Hepatocyte (in vitro differentiated cells): ENCODE measurements at regions not wholly inside any gene's neighbourhood (a gene's known extent, or its start where the extent isn't known, plus 50 kb on each side); places are given as distances from the start of the nearest gene placed in this dataset.

Experiments
- EZH2 ChIP-seq: fragments of 200-600 bp; sonication (generic); IDR thresholded peaks from 2 replicates; pipeline ENCODE4 v1.6.1; 2016; ENCODE audit warnings: antibody characterized with exemption, mild to moderate bottlenecking, borderline replicate concordance
- EZH2phosphoT487 ChIP-seq: fragments of 200-600 bp; sonication (generic); IDR thresholded peaks from one replicate; pipeline ENCODE4 v1.6.1; 2018; ENCODE audit warnings: antibody characterized with exemption, mild to moderate bottlenecking, low read depth, moderate library complexity; ENCODE audit not compliant: unreplicated experiment, severe bottlenecking
- TF ChIP-seq, protein P1 (sequence below): fragments of 200-600 bp; sonication (generic); IDR thresholded peaks from 2 replicates; pipeline ENCODE4 v1.5.1; 2016; ENCODE audit warnings: antibody characterized with exemption, mild to moderate bottlenecking; ENCODE audit not compliant: poor library complexity

DNA sequence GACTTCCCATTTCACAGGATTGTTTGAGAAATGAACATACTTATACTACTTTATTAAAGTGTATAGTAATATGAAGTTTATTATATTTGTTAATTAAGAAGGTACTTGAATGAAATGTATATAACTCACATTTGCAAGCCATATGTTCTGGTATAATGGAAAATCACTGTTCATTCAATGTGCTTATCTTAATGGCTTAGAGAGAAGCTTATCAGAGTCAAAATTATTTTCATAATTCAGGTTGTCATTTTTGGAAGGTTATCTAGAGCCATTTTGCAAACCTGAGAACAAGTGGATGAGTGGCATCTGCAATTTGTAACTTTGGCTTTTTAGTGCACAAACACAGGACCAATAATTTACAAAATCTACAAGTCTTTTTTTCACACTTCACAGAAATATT lies 621.0 kb downstream of the ARL4A start:
- TF ChIP-seq EZH2 (no peak), EZH2phosphoT487 (no peak)
- TF ChIP-seq, protein P1, sequence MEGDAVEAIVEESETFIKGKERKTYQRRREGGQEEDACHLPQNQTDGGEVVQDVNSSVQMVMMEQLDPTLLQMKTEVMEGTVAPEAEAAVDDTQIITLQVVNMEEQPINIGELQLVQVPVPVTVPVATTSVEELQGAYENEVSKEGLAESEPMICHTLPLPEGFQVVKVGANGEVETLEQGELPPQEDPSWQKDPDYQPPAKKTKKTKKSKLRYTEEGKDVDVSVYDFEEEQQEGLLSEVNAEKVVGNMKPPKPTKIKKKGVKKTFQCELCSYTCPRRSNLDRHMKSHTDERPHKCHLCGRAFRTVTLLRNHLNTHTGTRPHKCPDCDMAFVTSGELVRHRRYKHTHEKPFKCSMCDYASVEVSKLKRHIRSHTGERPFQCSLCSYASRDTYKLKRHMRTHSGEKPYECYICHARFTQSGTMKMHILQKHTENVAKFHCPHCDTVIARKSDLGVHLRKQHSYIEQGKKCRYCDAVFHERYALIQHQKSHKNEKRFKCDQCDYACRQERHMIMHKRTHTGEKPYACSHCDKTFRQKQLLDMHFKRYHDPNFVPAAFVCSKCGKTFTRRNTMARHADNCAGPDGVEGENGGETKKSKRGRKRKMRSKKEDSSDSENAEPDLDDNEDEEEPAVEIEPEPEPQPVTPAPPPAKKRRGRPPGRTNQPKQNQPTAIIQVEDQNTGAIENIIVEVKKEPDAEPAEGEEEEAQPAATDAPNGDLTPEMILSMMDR = no peak
